ENCODE measurements at regions not wholly inside any gene's neighbourhood (a gene's known extent, or its start where the extent isn't known, plus 50 kb on each side); places are given as distances from the start of the nearest gene placed in this dataset.

- no peak for ATAC-seq (ENCODE audit: poor library complexity)
- DNase-seq = no peak
- intact Hi-C loops (cut with DNase I) = no loop called here
Observed at GRCh38 chr11:110019675-110020074, 73.5 kb upstream of the ZC3H12C start.

DNA sequence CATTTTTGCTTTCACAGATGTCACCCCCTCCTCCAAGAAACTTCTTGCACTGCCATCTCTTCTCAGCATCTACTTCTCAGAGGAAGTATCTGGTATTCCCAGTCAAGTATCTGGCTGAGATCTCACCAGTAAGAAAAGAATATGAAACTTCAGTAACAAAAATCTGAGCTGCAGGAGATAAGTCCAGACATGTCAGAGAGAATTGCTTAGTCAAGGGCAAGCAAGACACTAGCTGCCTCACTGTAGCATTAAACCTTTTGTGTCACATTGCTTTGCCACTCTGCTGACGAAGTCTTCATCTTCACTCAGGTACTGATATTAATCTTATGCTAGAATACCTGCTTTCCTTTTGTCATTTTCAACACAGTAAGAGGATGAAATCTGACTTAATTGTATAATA is 70.6 kb upstream of the ZC3H12C start:
- intact Hi-C loops (cut with DNase I) = no loop called here
- ATAC-seq (ENCODE audit: poor library complexity) (no peak), DNase-seq (no peak)

- intact Hi-C loops (cut with DNase I) = no loop called here
- no peak for DNase-seq
- ATAC-seq (ENCODE audit: poor library complexity) = no peak
Observed at GRCh38 chr11:110023711-110024110, 69.5 kb upstream of the ZC3H12C start.

DNA sequence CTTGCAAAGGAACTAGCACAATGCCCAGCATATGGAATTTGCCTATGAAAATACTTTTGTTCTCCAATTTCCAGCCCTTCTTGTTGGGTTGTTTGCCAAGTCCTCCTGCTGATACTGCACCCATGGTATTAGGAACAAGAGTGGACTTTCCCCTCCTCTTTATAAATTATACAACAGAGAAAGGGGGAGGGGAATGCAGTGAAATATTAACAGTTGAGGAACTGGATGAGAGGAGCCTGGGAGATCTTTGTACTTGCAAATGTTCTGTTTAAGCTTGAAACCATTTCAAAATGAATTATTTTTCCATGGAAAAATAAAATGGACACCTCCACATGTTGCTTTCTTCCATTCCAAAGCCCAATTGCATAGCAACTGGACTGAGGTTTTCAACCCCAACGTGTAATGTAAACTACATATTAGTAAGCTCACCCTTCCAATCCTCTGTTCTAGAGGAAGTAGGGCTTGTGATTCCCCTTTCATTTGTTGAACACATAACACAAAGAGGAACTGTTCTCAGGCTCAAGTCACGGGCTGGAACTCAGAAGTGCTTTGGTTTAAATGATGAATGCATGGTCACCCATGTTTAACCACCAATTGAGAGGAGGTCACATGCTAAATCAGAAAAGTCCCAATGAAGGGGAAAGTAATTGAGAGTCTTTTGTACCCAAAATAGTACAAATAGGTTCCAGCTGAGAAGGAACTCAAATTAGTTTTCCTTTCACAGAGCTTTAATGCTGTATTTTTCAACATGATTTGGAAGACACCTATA is 66.2 kb upstream of the ZC3H12C start:
- intact Hi-C loops (cut with DNase I) = no loop called here
- DNase-seq = no peak
- ATAC-seq (ENCODE audit: poor library complexity) = no peak

- intact Hi-C loops (cut with DNase I) = no loop called here
- no peak for ATAC-seq (ENCODE audit: poor library complexity)
Observed at GRCh38 chr11:110027627-110028371, 65.4 kb upstream of the ZC3H12C start.

DNA sequence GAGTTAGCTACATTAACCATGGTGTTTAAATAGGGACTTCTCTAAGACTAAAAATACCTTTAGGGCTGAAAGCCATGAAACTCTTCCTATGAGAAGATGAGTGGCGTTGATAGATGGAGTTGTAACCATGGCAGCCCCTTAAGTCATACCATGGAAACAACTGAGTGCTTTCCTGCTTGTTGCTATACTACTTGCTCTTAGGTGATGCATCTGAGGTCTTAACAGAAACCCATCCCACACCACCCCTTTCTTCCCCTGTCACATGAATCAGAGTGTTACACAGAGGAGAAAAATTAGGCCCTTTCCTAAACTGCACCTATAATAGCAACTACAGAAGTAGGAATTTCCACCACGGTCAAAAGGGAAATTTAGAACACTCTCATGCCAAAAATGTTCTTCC is 64.3 kb upstream of the ZC3H12C start:
- ATAC-seq (ENCODE audit: poor library complexity) (no peak), DNase-seq (no peak)
- intact Hi-C loops (cut with DNase I) = no loop called here

More at GRCh38 chr11:110027627-110028371, 65.4 kb upstream of the ZC3H12C start:
- DNase-seq = no peak

DNA sequence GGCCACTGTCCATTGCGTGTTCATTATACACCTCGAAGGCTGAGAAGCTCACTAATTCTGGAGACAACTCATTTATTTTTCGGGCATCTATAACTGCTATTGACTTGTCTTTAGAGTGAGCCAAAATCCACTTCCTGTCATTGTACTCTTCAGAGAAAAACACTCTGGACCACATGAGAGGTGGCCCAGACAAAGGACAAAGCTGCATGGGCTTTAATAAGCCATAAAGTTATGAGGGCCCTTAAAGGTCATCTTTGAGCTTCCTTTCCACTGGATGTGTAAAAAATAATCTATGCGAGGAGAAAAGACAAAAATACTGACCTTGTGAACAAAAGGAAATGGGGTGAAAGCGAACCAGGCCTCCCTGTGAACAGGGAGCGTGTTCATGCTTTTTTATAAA is 63.5 kb upstream of the ZC3H12C start:
- no peak for ATAC-seq (ENCODE audit: poor library complexity)
- intact Hi-C loops (cut with DNase I) = no loop called here

DNA sequence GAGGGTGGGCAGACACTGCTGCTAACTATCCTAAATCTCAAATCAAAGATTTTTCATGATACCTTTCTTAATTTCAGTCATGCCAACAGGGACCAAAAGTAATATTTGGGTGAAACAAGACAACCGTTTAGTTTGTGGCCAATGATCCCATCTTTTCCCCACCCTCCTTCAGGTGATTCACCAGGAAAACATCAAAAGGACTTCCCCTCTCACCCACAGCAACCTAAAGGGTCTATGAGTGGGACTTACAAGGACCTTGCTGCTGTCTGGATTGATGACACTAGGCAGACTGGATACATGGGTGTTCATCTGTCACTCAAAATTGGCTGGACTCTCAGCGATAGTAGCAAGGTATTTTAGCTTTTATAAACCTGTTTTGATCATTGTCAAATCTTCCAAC is 62.0 kb upstream of the ZC3H12C start:
- intact Hi-C loops (cut with DNase I) = no loop called here
- ATAC-seq (ENCODE audit: poor library complexity) (no peak), DNase-seq (no peak)

More for the DNA sequence above, 63.5 kb upstream of the ZC3H12C start:
- no peak for DNase-seq

GRCh38 chr11:110032259-110032658 is 60.9 kb upstream of the ZC3H12C start:
- ATAC-seq (ENCODE audit: poor library complexity) = no peak

DNA sequence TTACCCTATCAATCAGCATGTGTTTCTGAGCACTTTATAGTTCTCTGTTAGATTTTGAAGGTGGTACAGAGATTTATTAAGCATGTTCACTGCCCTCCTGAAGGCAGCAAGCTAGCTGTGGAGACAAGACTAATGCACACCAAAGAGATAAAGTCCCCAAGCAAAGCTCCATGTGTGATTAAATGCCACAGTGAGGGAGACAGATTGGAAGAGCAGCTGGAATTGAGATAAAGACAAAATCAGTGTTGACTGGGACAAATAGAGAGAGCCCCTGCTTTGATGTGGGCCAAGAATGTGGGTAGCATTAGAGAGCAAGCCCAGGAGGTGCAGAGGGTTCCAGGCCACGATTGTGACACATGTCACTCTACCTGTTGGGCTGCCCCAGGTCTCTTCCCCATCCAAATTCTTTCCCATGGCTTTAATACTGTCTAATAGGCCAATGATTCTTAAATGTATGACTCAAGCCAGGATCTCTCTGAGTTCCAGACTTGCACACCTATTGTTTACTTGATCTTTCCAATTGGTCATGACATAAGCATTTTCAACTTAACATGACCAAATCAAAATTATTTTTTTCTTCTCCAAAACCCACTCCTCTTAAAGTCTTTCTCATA is 60.1 kb upstream of the ZC3H12C start:
- no peak for ATAC-seq (ENCODE audit: poor library complexity)
- intact Hi-C loops (cut with DNase I) = no loop called here
- DNase-seq = no peak

More at GRCh38 chr11:110032259-110032658, 60.9 kb upstream of the ZC3H12C start:
- intact Hi-C loops (cut with DNase I) = no loop called here
- DNase-seq = no peak

DNA sequence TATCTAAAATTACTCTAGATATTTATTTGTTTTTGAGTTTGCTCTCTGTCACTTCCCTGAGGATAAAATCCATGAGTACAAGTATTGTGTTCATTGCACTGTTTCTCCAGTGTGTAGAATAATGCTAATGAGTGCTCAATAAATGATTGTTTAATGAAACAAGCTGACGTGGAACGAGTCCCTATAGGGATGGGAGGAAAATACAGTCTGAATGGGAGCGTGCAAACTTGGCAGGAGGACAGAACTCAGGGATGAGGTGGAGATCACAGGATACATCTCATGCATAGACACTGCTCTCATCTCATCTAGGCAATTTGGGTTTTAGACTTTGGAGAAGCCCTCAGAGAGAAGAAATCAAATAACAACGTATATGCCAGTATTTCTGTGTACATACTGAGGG is 58.4 kb upstream of the ZC3H12C start:
- ATAC-seq (ENCODE audit: poor library complexity) (no peak), DNase-seq (no peak)
- intact Hi-C loops (cut with DNase I) = no loop called here

- ATAC-seq (ENCODE audit: poor library complexity) (no peak), DNase-seq (no peak)
- intact Hi-C loops (cut with DNase I) = no loop called here
Observed at GRCh38 chr11:110035357-110035756, 57.8 kb upstream of the ZC3H12C start.

DNA sequence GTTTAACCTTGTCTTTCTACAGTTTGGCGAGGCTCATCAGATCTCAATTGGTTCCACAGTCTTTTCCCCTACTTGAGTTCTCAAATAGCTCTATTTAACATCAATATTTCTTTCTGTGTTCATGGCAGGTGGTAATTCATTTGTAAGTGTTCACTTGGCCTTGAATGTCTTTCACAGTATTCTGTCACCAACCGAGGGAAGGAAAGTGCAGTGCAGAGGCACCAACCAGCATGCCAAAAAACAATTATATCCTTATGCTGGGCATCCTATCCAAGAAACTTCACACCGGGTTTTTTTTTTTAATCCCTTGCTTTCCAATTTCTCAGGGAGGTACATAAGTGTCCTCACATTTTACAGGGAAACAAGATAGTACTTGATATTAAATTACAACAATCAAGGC is 55.0 kb upstream of the ZC3H12C start:
- DNase-seq = no peak
- ATAC-seq (ENCODE audit: poor library complexity) = no peak
- intact Hi-C loops (cut with DNase I) = no loop called here
